ENCODE measurements at regions not wholly inside any gene's neighbourhood (a gene's known extent, or its start where the extent isn't known, plus 50 kb on each side); places are given as distances from the start of the nearest gene placed in this dataset.
A peak's percentile ranks its signal among the peaks of the same experiment; 100 is the strongest.

DNA sequence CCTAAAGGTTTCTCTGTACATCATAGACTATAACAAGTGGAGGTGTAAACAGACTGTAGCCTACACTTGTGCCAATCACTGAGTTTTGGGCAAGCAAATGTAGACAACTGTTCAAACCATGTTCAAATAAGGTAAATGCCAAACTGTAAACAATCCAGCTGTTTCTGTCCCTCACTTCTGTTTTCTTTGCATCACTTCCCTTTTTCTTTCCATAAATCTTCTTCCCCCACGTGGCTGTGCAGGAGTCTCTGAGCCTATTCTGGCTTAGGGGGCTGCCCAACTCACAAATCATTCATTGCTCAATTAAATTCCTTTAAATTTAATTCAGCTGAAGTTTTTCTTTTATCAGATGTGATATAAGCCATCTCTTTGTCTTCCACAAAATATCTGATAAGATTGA lies 65.1 kb upstream of the CPM start:
- TF ChIP-seq POLR2A (IDR thresholded peaks at IDR 0.05; ENCODE audit: extremely low read depth, insufficient read length) = no peak
- TF ChIP-seq, protein P1, sequence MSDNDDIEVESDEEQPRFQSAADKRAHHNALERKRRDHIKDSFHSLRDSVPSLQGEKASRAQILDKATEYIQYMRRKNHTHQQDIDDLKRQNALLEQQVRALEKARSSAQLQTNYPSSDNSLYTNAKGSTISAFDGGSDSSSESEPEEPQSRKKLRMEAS (IDR thresholded peaks at IDR 0.05; ENCODE audit: low read depth, low read length) = peak; percentile 60; the same call in 1 of the 2 replicates
